SK-N-MC (cell line): ENCODE measurements at regions not wholly inside any gene's neighbourhood (a gene's known extent, or its start where the extent isn't known, plus 50 kb on each side); places are given as distances from the start of the nearest gene placed in this dataset.
A peak's percentile ranks its signal among the peaks of the same experiment; 100 is the strongest.
"Not testable (repeated sequence)": the region's sequence is repeated elsewhere in the genome, so short reads cannot be mapped to it uniquely, and the experiment has no call there.

Experiments
- DNase-seq: peaks from one replicate; pipeline ENCODE4 v3.0.0-alpha.2; 2011; ENCODE audit warnings: low read depth, low spot score
- H3K27ac ChIP-seq: fragments of 200-600 bp; sonication (generic); 2 replicates; pipeline ENCODE4 v1.5.1; 2016; ENCODE audit warnings: mixed run types
- H3K36me3 ChIP-seq: fragments of 200-600 bp; sonication (generic); 2 replicates; pipeline ENCODE4 v1.6.1; 2017; ENCODE audit warnings: antibody characterized with exemption, low read length, mixed read lengths; ENCODE audit not compliant: insufficient read depth
- H3K4me3 ChIP-seq: fragments of 200-600 bp; sonication (generic); 2 replicates; pipeline ENCODE4 v1.5.1; 2016
- H3K9ac ChIP-seq: fragments of 200-600 bp; sonication (generic); 2 replicates; pipeline ENCODE4 v1.8.0; 2017; ENCODE audit warnings: mixed run types, mixed read lengths; ENCODE audit not compliant: insufficient read length
- H3K9me3 ChIP-seq: fragments of 200-600 bp; sonication (generic); 2 replicates; pipeline ENCODE4 v1.6.1; 2017; ENCODE audit warnings: low read depth, mild to moderate bottlenecking, antibody characterized with exemption, low read length, moderate library complexity, mixed read lengths
- EZH2 ChIP-seq: fragments of 200-600 bp; sonication (generic); IDR thresholded peaks from one replicate; pipeline ENCODE4 v1.6.1; 2017; ENCODE audit warnings: antibody characterized with exemption
- FOXP2 ChIP-seq: optimal IDR thresholded peaks from 2 replicates; pipeline ENCODE3; 2011; ENCODE audit warnings: mild to moderate bottlenecking, moderate library complexity; ENCODE audit not compliant: insufficient read depth; ENCODE audit errors: extremely low read length, control extremely low read depth
- POLR2AphosphoS5 ChIP-seq: IDR thresholded peaks from 2 replicates; pipeline ENCODE4 v1.6.1; 2012; ENCODE audit warnings: mild to moderate bottlenecking, low read depth, low read length, borderline replicate concordance

DNA sequence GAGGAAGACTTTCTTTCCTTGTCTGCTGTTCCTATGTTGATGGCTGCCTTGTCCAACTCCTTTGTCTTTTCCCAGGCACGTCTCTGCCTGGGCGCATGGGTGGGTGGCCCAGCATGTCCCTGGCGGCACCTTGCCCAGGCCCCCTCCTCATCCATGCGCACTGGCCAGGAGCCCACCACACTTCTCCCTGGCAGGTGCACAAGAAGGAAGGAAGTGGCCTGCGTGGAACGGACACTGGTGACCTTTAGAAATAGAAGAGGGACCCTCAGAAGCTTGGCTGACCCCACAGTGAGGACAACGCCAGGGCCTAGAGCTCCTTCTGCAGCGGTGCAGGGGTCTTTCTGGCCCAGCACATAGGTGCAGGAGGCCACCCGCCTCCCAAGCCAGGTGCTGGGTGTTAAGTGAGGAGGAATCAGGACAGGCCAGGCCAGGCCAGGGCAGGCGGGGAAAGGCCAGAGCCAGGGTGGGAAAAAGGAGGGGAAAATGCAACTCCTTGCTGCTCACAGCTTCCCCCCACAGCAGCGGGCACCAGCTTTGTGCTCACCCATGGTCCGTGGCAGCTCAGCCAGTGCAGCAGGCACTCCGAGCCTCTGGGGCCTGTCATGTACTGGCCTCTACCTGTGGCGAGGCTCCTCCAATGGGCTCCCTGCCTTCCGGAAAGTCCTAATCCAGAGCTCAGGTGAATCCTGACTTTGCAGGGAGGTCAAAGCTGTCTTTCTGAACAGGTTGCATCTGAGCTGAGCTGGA, 104.0 kb downstream of the SOX1 start:
- TF ChIP-seq FOXP2 (no peak), EZH2 (no peak), POLR2AphosphoS5 (no peak)
- Histone ChIP-seq H3K4me3 (no peak overlapping the region), H3K9ac (no peak overlapping the region), H3K9me3 (no peaks in the 10 kb centered on the region), H3K36me3 (no peaks in the 10 kb centered on the region), H3K27ac (no peak overlapping the region)
- no peak for DNase-seq

GRCh38 chr13:112171570-112171965, 104.6 kb downstream of the SOX1 start:
- H3K27ac ChIP-seq, result no peak overlapping the region
- H3K9ac ChIP-seq, result no peak overlapping the region
- no peak for DNase-seq
- TF ChIP-seq FOXP2, result no peak
- no peak for TF ChIP-seq EZH2
- TF ChIP-seq POLR2AphosphoS5, result no peak
- H3K4me3 ChIP-seq, result no peak overlapping the region
- H3K36me3 ChIP-seq, result no peaks in the 10 kb centered on the region
- no peaks in the 10 kb centered on the region for H3K9me3 ChIP-seq

GRCh38 chr13:112172017-112172416, 105.1 kb downstream of the SOX1 start:
- H3K36me3 ChIP-seq, result no peaks in the 10 kb centered on the region
- H3K9me3 ChIP-seq, result no peaks in the 10 kb centered on the region
- H3K4me3 ChIP-seq, result no peak overlapping the region
- no peak overlapping the region for H3K9ac ChIP-seq
- no peak for DNase-seq
- TF ChIP-seq POLR2AphosphoS5 (no peak), FOXP2 (no peak), EZH2 (no peak)
- no peak overlapping the region for H3K27ac ChIP-seq

DNA sequence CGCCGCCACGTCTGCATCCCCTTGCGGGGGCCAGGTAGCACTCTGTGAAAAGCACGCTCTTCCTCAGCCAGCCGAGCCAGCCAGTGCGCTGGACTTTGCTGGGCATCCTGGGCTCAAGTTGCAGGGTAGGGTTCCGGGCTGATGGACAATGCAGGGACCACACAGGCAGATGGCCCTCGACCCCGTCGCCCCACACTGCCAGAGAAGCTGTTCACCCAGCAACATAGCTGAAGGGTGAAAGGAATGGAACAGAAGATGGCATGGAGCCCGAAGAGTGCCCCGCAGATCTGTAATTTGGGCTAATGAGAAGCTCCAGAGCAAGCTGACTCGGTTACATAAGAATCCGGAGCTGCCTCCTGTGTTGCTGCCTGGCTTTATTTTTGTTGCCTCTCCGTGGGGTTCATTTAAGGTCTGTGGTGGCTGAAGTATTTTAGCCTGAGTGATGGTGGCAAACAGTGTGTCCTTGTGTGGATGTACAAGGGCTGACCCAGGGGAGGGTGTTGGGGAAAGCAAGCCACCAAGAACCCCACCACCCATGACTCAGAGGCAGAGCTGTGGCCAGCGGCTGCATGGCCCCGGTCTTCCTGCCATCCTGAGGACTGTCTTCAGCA, 105.8 kb downstream of the SOX1 start:
- Histone ChIP-seq H3K4me3 (no peak overlapping the region), H3K36me3 (no peaks in the 10 kb centered on the region), H3K9me3 (no peaks in the 10 kb centered on the region), H3K27ac (no peak overlapping the region), H3K9ac (no peak overlapping the region)
- DNase-seq, result no peak
- TF ChIP-seq FOXP2 (no peak), POLR2AphosphoS5 (no peak), EZH2 (no peak)

- Histone ChIP-seq H3K9me3 (no peaks in the 10 kb centered on the region), H3K36me3 (no peaks in the 10 kb centered on the region)
Measured at GRCh38 chr13:112174476-112175110, 107.6 kb downstream of the SOX1 start.

DNA sequence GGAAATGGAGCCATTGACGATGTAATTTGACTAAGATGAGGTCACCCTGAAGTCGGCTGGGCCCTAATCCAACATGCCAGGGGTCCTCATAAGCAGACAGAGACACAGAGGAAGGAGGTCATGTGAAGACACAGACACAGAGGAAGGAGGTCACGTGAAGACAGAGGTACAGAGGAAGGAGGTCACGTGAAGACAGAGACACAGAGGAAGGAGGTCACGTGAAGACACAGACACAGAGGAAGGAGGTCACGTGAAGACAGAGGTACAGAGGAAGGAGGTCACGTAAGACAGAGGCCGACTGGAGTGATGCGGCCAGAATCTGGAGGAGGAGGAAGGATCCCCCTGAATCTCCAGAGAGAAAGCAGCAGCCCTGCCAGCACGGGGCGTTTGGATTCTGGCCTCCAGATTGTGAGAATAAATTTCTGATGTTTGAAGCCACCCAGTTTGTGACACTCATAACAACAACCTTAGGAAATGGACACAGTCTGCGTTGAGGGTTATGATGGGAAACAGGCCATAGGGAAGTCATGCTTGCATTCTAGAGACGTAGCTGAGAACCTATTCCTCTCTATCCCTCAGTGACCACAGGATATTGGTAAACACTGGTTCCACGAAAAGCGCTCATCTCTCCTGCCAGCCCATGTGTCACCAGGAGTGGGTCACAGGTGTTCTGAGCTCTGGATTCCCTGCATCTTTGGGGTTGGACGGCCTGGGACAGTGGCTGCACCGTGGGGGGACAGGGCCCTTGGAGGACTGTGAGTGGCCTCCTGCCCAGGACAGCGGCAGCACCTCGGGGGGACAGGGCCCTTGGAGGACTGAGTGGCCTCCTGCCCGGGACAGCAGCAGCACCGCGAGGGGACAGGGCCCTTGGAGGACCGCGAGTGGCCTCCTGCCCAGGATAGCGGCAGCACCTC, 108.5 kb downstream of the SOX1 start:
- Histone ChIP-seq H3K27ac (no peak overlapping the region), H3K36me3 (no peaks in the 10 kb centered on the region), H3K4me3 (no peak overlapping the region), H3K9me3 (no peaks in the 10 kb centered on the region), H3K9ac (no peak overlapping the region)
- no peak for TF ChIP-seq POLR2AphosphoS5
- no peak for TF ChIP-seq FOXP2
- no peak for TF ChIP-seq EZH2
- DNase-seq, result no peak

More at GRCh38 chr13:112174476-112175110, 107.6 kb downstream of the SOX1 start:
- Histone ChIP-seq H3K9ac (no peak overlapping the region), H3K27ac (no peak overlapping the region), H3K4me3 (no peak overlapping the region)
- peak; percentile 2 for DNase-seq
- TF ChIP-seq EZH2, result no peak

- DNase-seq, H3K36me3 ChIP-seq, H3K4me3 ChIP-seq, H3K27ac ChIP-seq, H3K9ac ChIP-seq, H3K9me3 ChIP-seq: not testable (repeated sequence)
Measured at GRCh38 chr13:112176141-112177119, 109.5 kb downstream of the SOX1 start.
